ENCODE measurements at regions not wholly inside any gene's neighbourhood (a gene's known extent, or its start where the extent isn't known, plus 50 kb on each side); places are given as distances from the start of the nearest gene placed in this dataset.
A peak's percentile ranks its signal among the peaks of the same experiment; 100 is the strongest.

DNA sequence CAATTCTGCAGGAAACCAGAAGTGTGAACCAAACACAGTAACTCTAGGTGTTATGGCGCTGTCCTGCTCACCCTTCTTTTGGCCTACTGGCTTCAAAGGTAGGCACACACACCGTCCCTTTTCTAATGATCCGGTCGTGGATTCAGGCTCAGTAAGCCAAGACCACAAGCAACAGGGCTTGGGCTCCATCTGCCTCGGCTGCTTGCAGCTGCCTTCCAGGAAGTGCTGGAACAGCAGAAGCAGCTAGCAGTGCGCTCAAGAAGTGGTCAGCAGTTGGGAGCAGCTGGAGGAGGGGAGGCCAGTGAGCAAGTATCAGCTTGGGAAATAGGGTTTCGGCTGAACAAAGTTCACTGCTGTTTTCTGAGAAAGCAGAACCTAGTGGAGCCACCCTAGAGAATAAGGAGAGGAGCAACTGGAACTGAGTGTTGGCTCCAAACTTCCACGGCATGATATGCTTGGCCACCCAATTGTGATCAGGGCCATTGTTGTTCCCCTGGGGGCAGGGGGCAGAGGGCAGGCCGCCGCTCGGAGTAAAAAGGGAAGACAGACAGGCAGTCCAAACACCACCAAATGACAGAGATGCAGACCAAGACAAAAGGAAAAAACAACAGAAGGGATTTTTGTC, 173.4 kb downstream of the TOMM20 start (continued):
- TF ChIP-seq, protein P1, sequence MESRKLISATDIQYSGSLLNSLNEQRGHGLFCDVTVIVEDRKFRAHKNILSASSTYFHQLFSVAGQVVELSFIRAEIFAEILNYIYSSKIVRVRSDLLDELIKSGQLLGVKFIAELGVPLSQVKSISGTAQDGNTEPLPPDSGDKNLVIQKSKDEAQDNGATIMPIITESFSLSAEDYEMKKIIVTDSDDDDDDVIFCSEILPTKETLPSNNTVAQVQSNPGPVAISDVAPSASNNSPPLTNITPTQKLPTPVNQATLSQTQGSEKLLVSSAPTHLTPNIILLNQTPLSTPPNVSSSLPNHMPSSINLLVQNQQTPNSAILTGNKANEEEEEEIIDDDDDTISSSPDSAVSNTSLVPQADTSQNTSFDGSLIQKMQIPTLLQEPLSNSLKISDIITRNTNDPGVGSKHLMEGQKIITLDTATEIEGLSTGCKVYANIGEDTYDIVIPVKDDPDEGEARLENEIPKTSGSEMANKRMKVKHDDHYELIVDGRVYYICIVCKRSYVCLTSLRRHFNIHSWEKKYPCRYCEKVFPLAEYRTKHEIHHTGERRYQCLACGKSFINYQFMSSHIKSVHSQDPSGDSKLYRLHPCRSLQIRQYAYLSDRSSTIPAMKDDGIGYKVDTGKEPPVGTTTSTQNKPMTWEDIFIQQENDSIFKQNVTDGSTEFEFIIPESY (CRISPR knock-in tag; IDR thresholded peaks at IDR 0.05), result peak; percentile 73; the same call in 1 of the 2 replicates
- TF ChIP-seq, protein P2, sequence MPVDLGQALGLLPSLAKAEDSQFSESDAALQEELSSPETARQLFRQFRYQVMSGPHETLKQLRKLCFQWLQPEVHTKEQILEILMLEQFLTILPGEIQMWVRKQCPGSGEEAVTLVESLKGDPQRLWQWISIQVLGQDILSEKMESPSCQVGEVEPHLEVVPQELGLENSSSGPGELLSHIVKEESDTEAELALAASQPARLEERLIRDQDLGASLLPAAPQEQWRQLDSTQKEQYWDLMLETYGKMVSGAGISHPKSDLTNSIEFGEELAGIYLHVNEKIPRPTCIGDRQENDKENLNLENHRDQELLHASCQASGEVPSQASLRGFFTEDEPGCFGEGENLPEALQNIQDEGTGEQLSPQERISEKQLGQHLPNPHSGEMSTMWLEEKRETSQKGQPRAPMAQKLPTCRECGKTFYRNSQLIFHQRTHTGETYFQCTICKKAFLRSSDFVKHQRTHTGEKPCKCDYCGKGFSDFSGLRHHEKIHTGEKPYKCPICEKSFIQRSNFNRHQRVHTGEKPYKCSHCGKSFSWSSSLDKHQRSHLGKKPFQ (CRISPR knock-in tag; IDR thresholded peaks at IDR 0.05; ENCODE audit: insufficient replicate concordance), result peak; percentile 4
- TF ChIP-seq GATA4 (IDR thresholded peaks at IDR 0.05; ENCODE audit: borderline replicate concordance, low read depth), result no peak
- TF ChIP-seq RARA (CRISPR knock-in tag; IDR thresholded peaks at IDR 0.05), result peak; percentile 31; the same call in 1 of the 2 replicates
- peak; percentile 15; the same call in 1 of the 2 replicates for TF ChIP-seq ZNF556 (CRISPR knock-in tag; IDR thresholded peaks at IDR 0.05; ENCODE audit: borderline replicate concordance)
- TF ChIP-seq, protein P3, sequence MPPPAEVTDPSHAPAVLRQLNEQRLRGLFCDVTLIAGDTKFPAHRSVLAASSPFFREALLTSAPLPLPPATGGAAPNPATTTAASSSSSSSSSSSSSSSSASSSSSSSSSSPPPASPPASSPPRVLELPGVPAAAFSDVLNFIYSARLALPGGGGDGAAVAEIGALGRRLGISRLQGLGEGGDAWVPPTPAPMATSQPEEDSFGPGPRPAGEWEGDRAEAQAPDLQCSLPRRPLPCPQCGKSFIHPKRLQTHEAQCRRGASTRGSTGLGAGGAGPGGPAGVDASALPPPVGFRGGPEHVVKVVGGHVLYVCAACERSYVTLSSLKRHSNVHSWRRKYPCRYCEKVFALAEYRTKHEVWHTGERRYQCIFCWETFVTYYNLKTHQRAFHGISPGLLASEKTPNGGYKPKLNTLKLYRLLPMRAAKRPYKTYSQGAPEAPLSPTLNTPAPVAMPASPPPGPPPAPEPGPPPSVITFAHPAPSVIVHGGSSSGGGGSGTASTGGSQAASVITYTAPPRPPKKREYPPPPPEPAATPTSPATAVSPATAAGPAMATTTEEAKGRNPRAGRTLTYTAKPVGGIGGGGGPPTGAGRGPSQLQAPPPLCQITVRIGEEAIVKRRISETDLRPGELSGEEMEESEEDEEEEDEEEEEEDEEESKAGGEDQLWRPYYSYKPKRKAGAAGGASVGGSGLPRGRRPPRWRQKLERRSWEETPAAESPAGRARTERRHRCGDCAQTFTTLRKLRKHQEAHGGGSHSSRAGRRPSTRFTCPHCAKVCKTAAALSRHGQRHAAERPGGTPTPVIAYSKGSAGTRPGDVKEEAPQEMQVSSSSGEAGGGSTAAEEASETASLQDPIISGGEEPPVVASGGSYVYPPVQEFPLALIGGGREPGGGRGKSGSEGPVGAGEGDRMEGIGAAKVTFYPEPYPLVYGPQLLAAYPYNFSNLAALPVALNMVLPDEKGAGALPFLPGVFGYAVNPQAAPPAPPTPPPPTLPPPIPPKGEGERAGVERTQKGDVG (CRISPR knock-in tag; IDR thresholded peaks at IDR 0.05; ENCODE audit: borderline replicate concordance), result peak; percentile 80; the same call in 1 of the 2 replicates
- TF ChIP-seq RAD21 (CRISPR knock-in tag; IDR thresholded peaks at IDR 0.05), result 0 out of 2 replicates have a peak, but pooled peaks have one; percentile 10
- peak; percentile 65 for TF ChIP-seq HOXA3 (CRISPR knock-in tag; IDR thresholded peaks at IDR 0.05)
- TF ChIP-seq NFIC (IDR thresholded peaks at IDR 0.05; ENCODE audit: low read length), result no peak
- 0 out of 2 replicates have a peak, but pooled peaks have one; percentile 29 for TF ChIP-seq CBX5 (CRISPR knock-in tag; IDR thresholded peaks at IDR 0.05; ENCODE audit: borderline replicate concordance)
- TF ChIP-seq FOXM1 (CRISPR knock-in tag; IDR thresholded peaks at IDR 0.05), result no peak
- no peak for TF ChIP-seq NCOA1 (CRISPR knock-in tag; IDR thresholded peaks at IDR 0.05)
- 0 out of 2 replicates have a peak, but pooled peaks have one; percentile 44 for TF ChIP-seq ZFP37 (CRISPR knock-in tag; IDR thresholded peaks at IDR 0.05; ENCODE audit: borderline replicate concordance)
- 0 out of 2 replicates have a peak, but pooled peaks have one; percentile 48 for TF ChIP-seq DMAP1 (CRISPR knock-in tag; IDR thresholded peaks at IDR 0.05)
- peak; percentile 60 for TF ChIP-seq CEBPG (CRISPR knock-in tag; IDR thresholded peaks at IDR 0.05)
- TF ChIP-seq TBL1XR1 (IDR thresholded peaks at IDR 0.05; ENCODE audit: borderline replicate concordance, low read length, partially characterized antibody), result peak; percentile 38
- no peak for TF ChIP-seq CREB1 (IDR thresholded peaks at IDR 0.05)
- TF ChIP-seq CREB1 (CRISPR knock-in tag; IDR thresholded peaks at IDR 0.05), result no peak
- TF ChIP-seq ZBTB7B (CRISPR knock-in tag; IDR thresholded peaks at IDR 0.05), result peak; percentile 64; the same call in 1 of the 2 replicates
- TF ChIP-seq POLR2A (IDR thresholded peaks at IDR 0.05; ENCODE audit: insufficient read depth in 1 of 2, low read depth in 2 of 2, low read length in 2 of 2), result 0 out of 4 replicates have a peak, but pooled peaks of 1 of the 2 experiments have one; percentile 36
- TF ChIP-seq, protein P4, sequence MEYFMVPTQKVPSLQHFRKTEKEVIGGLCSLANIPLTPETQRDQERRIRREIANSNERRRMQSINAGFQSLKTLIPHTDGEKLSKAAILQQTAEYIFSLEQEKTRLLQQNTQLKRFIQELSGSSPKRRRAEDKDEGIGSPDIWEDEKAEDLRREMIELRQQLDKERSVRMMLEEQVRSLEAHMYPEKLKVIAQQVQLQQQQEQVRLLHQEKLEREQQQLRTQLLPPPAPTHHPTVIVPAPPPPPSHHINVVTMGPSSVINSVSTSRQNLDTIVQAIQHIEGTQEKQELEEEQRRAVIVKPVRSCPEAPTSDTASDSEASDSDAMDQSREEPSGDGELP (IDR thresholded peaks at IDR 0.05; ENCODE audit: borderline replicate concordance, low read depth), result peak; percentile 75; the same call in 1 of the 2 replicates
- 0 out of 2 replicates have a peak, but pooled peaks have one; percentile 55 for TF ChIP-seq RFXAP (CRISPR knock-in tag; IDR thresholded peaks at IDR 0.05; ENCODE audit: borderline replicate concordance)
- TF ChIP-seq, protein P5, sequence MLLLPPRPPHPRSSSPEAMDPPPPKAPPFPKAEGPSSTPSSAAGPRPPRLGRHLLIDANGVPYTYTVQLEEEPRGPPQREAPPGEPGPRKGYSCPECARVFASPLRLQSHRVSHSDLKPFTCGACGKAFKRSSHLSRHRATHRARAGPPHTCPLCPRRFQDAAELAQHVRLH (CRISPR knock-in tag; IDR thresholded peaks at IDR 0.05; ENCODE audit: borderline replicate concordance, low read depth), result peak; percentile 46; the same call in 1 of the 2 replicates
- peak; percentile 71 for TF ChIP-seq MED8 (CRISPR knock-in tag; IDR thresholded peaks at IDR 0.05; ENCODE audit: insufficient replicate concordance)
